Activated naive CD8-positive, alpha-beta T cell (primary cell): ENCODE measurements at regions not wholly inside any gene's neighbourhood (a gene's known extent, or its start where the extent isn't known, plus 50 kb on each side); places are given as distances from the start of the nearest gene placed in this dataset.
"Not testable (repeated sequence)": the region's sequence is repeated elsewhere in the genome, so short reads cannot be mapped to it uniquely, and the experiment has no call there.

Source experiments
- H3K27ac Mint-ChIP-seq: one replicate; pipeline ENCODE4 v1.8.0; 2021; ENCODE audit warnings: mixed read lengths
- H3K27me3 Mint-ChIP-seq: one replicate; pipeline ENCODE4 v1.8.0; 2021; ENCODE audit warnings: mixed read lengths
- H3K36me3 Mint-ChIP-seq: one replicate; pipeline ENCODE4 v1.8.0; 2021; ENCODE audit warnings: mixed read lengths
- H3K4me1 Mint-ChIP-seq: one replicate; pipeline ENCODE4 v1.8.0; 2021; ENCODE audit warnings: low read depth, mixed read lengths
- H3K4me3 Mint-ChIP-seq: one replicate; pipeline ENCODE4 v1.8.0; 2021; ENCODE audit warnings: mild to moderate bottlenecking, mixed read lengths
- H3K9me3 Mint-ChIP-seq: one replicate; pipeline ENCODE4 v1.8.0; 2021; ENCODE audit warnings: low read depth, mixed read lengths

- H3K36me3 Mint-ChIP-seq, H3K27me3 Mint-ChIP-seq, H3K9me3 Mint-ChIP-seq, H3K4me1 Mint-ChIP-seq, H3K27ac Mint-ChIP-seq, H3K4me3 Mint-ChIP-seq: not testable (repeated sequence)
Measured at GRCh38 chr5:7289634-7290033, 106.3 kb upstream of the ADCY2 start.

- not testable (repeated sequence) for H3K4me1 Mint-ChIP-seq, H3K27ac Mint-ChIP-seq, H3K36me3 Mint-ChIP-seq, H3K4me3 Mint-ChIP-seq, H3K27me3 Mint-ChIP-seq, H3K9me3 Mint-ChIP-seq
Measured at GRCh38 chr5:7297821-7298220, 98.1 kb upstream of the ADCY2 start.

GRCh38 chr5:7299731-7300130 is 96.2 kb upstream of the ADCY2 start:
- not testable (repeated sequence) for H3K4me1 Mint-ChIP-seq, H3K4me3 Mint-ChIP-seq, H3K36me3 Mint-ChIP-seq, H3K27ac Mint-ChIP-seq, H3K27me3 Mint-ChIP-seq, H3K9me3 Mint-ChIP-seq

- not testable (repeated sequence) for H3K36me3 Mint-ChIP-seq, H3K27ac Mint-ChIP-seq, H3K27me3 Mint-ChIP-seq, H3K4me3 Mint-ChIP-seq, H3K9me3 Mint-ChIP-seq, H3K4me1 Mint-ChIP-seq
Measured at GRCh38 chr5:7305000-7305674, 90.8 kb upstream of the ADCY2 start.

DNA sequence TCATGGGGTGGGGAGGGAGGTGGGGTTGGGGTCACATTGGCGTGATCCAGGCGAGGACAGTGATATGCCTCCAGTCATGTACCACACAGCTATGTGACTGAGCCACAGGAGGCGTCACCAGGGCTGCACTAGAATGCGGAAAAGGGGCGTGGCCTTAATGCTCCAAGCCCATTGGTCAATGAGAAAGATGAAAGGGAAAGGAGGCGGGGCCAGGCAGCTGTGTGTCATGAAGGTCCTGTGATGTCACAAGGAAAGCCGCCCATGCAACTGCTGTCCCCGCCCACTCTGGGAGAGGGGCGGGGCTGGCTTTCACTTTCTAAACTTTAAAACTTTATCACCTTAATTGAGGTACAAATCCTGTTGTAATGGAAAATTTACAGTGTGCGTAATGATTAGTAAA is 89.4 kb upstream of the ADCY2 start:
- not testable (repeated sequence) for H3K27ac Mint-ChIP-seq, H3K27me3 Mint-ChIP-seq, H3K4me3 Mint-ChIP-seq, H3K4me1 Mint-ChIP-seq, H3K36me3 Mint-ChIP-seq, H3K9me3 Mint-ChIP-seq

- not testable (repeated sequence) for H3K27me3 Mint-ChIP-seq, H3K4me3 Mint-ChIP-seq, H3K27ac Mint-ChIP-seq, H3K36me3 Mint-ChIP-seq, H3K9me3 Mint-ChIP-seq, H3K4me1 Mint-ChIP-seq
Measured at GRCh38 chr5:7307709-7308108, 88.2 kb upstream of the ADCY2 start.

- not testable (repeated sequence) for H3K27me3 Mint-ChIP-seq, H3K4me3 Mint-ChIP-seq, H3K27ac Mint-ChIP-seq, H3K4me1 Mint-ChIP-seq, H3K36me3 Mint-ChIP-seq, H3K9me3 Mint-ChIP-seq
Measured at GRCh38 chr5:7309715-7310114, 86.2 kb upstream of the ADCY2 start.

DNA sequence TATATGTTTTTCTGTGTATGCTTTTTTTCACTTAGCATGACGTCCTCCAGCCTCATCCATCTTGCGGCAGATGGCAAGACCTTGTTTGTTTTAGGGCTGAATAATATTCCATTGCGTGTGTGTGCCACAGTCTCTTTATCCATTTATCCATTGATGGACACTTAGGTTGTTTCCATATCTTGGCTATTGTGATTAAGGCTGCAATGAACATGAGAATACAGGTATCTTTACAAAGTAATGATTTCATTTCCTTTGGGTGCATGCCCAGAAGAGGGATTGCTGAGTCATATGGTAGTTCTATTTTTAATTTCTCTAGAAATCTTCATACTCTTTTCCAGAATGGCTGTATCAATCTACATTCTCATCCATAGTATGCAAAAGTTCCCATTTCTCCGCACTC is 85.3 kb upstream of the ADCY2 start:
- H3K4me1 Mint-ChIP-seq, H3K36me3 Mint-ChIP-seq, H3K27ac Mint-ChIP-seq, H3K9me3 Mint-ChIP-seq, H3K27me3 Mint-ChIP-seq, H3K4me3 Mint-ChIP-seq: not testable (repeated sequence)

DNA sequence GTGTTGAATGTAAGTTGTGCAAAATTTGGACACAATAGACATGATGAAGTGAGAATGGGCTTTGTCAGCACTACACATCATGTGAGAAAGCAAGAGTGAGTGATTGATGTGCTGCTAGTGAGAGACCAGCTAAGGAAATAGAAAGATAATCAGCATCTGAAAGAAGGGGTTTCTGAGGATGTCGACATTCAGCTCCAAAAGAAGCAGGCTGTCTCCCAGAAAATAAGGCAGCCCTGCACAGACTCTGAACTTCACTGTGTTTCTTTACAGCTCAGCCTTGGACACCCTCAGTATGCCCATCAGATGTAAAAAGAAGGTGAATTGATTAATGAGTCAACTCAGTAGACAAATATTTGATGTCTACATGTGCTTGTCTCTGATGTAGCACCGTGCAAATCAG is 80.8 kb upstream of the ADCY2 start:
- H3K9me3 Mint-ChIP-seq, result no peaks in the 10 kb centered on the region
- H3K4me1 Mint-ChIP-seq, result no peaks in the 10 kb centered on the region
- H3K27me3 Mint-ChIP-seq, result no peaks in the 10 kb centered on the region
- H3K27ac Mint-ChIP-seq, result no peak overlapping the region
- no peaks in the 10 kb centered on the region for H3K36me3 Mint-ChIP-seq
- no peak overlapping the region for H3K4me3 Mint-ChIP-seq

DNA sequence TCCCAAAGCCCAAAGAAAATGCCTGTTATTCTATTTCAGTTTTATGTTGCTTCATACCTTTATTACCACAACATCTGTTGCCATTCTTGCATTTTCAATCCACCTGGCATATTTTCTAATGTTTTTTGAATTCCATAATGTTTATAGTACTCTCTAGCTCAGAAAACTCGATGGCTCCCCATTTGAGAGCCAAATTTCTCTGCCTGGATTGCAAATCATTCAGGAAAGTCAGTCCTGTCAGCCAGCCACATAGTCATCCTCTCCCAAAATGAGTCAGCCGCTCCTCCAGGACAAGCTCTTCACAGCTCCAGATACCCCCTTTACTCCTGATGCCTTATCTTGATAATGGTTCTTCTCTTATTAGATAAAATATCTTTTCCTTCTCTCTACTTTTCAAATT is 78.2 kb upstream of the ADCY2 start:
- Mint-ChIP-seq H3K9me3 (no peaks in the 10 kb centered on the region), H3K27ac (no peak overlapping the region), H3K4me3 (no peak overlapping the region), H3K4me1 (no peaks in the 10 kb centered on the region), H3K36me3 (no peaks in the 10 kb centered on the region), H3K27me3 (no peaks in the 10 kb centered on the region)

DNA sequence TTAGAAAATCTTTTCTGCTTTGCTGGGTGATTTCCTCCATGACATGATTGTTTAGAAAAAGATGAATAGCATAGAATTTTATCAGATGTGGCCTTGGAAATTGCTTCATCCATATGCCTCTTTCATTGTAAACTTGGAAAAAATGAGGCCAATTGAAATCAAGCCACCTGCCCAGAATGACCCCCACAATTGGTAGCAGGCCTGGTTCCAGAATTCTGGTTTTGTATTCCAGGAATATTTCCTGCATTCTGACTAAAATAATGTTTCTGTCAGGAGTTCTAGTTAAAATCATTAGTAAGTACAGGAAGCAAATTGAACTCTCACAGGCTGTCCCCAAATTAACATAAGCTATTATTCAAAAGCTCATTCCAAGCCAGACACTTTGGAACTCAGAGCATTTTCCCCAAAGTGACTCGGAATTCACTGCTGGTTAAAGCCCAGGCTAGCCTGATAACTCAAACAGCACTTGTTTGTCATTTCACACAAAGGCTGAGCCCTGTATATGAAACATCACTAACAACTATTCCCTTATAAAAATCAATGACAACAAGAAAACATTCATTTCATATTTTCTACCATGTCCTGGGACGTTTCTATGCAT is 75.1 kb upstream of the ADCY2 start:
- H3K36me3 Mint-ChIP-seq, result no peaks in the 10 kb centered on the region
- no peaks in the 10 kb centered on the region for H3K9me3 Mint-ChIP-seq
- H3K27ac Mint-ChIP-seq, result no peak overlapping the region
- no peak overlapping the region for H3K4me3 Mint-ChIP-seq
- no peaks in the 10 kb centered on the region for H3K27me3 Mint-ChIP-seq
- H3K4me1 Mint-ChIP-seq, result no peaks in the 10 kb centered on the region

GRCh38 chr5:7321724-7322123 is 74.2 kb upstream of the ADCY2 start:
- H3K36me3 Mint-ChIP-seq, result no peaks in the 10 kb centered on the region
- no peak overlapping the region for H3K27ac Mint-ChIP-seq
- H3K4me3 Mint-ChIP-seq, result no peak overlapping the region
- no peaks in the 10 kb centered on the region for H3K27me3 Mint-ChIP-seq
- H3K9me3 Mint-ChIP-seq, result no peaks in the 10 kb centered on the region
- no peaks in the 10 kb centered on the region for H3K4me1 Mint-ChIP-seq

DNA sequence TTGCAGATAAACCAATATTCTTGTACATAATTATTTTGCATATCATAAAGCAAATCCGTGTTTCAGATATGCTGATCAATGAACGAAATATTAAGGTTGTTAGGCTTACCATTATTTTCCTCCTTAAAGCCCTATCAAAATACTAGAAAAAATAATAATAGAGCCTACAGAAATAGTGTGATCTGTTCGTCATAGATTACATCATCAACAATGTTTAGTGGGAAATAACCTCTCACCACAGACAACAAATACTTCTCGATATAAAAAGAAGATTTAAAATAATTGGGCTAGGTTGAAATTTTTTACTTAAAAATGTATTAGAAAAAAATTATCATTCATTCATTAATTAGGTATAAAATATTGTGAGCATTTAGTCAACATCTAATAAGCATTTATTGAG is 71.0 kb upstream of the ADCY2 start:
- Mint-ChIP-seq H3K9me3 (no peaks in the 10 kb centered on the region), H3K4me3 (no peak overlapping the region), H3K27me3 (no peaks in the 10 kb centered on the region), H3K4me1 (no peaks in the 10 kb centered on the region), H3K27ac (no peak overlapping the region), H3K36me3 (no peaks in the 10 kb centered on the region)

DNA sequence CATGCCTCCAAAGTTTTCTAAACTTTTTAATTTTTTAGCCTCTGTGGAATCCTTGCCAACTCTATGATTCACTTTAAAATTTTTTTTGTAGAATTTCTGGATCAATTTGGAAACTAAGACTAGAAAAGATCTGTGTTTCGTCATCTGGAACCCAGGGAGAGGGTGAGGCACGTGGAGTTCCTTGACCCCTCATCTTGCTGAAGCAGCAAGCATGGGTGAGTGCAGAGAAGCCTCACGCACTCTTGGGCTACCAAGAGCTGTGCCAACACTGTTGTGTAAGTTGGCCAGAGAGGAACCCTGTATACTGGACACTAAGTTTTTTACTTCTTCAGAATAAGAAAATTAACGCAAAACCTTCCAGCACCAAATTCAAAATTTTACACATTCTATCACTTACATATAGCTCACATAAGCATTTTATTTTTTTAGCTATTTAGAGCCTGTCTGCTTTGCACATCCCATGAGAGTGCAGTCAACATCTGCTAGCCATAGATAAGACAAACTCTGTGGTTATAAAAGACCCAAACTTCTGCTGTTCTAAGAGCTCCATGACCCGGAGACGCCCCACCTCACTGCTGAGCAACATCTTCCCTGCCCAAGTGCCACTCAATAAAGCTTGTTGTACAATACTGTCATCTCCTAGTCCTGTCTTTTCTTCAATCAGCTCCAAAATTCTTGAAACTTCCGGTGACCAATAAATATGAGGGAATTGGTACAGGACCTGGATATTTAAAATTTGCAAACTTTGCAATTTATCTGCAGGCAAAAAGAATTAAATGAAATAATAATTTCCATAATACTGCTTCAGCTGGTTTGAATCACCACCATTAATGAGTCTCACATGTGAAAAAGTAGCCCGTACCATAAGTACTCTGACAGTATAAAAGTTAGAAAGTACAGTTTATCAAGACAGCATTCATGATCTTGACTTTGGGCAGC is 69.7 kb upstream of the ADCY2 start:
- Mint-ChIP-seq H3K4me1 (no peaks in the 10 kb centered on the region), H3K27ac (no peak overlapping the region), H3K36me3 (no peaks in the 10 kb centered on the region), H3K27me3 (no peaks in the 10 kb centered on the region), H3K4me3 (no peak overlapping the region), H3K9me3 (no peaks in the 10 kb centered on the region)

DNA sequence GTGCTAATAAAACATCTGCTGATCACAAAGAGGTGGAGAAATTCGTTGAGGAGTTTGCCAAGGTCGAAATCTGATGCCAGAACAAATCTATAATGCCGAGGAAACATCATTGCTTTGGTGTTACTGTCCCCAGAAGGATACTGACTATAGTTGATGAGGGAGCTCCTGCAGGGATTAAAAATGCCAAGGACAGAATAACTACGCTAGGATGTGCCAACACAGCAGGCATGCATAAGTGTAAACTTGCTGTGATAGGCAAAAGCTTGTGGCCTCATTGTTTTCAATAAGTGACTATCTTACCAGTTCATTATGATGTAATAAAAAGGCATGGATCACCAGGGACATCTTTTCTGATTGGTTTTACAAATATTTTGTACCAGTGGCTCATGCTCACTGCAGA is 66.8 kb upstream of the ADCY2 start:
- no peak overlapping the region for H3K4me3 Mint-ChIP-seq
- H3K9me3 Mint-ChIP-seq, result no peaks in the 10 kb centered on the region
- H3K27ac Mint-ChIP-seq, result no peak overlapping the region
- no peaks in the 10 kb centered on the region for H3K27me3 Mint-ChIP-seq
- no peaks in the 10 kb centered on the region for H3K36me3 Mint-ChIP-seq
- no peaks in the 10 kb centered on the region for H3K4me1 Mint-ChIP-seq

- no peak overlapping the region for H3K27ac Mint-ChIP-seq
- no peaks in the 10 kb centered on the region for H3K36me3 Mint-ChIP-seq
- H3K4me3 Mint-ChIP-seq, result no peak overlapping the region
- peaks cover 3% of the 10 kb centered on the region for H3K9me3 Mint-ChIP-seq
- no peaks in the 10 kb centered on the region for H3K27me3 Mint-ChIP-seq
- H3K4me1 Mint-ChIP-seq, result no peaks in the 10 kb centered on the region
Measured at GRCh38 chr5:7329712-7330111, 66.2 kb upstream of the ADCY2 start.
